ENCODE measurements at regions not wholly inside any gene's neighbourhood (a gene's known extent, or its start where the extent isn't known, plus 50 kb on each side); places are given as distances from the start of the nearest gene placed in this dataset.

DNA sequence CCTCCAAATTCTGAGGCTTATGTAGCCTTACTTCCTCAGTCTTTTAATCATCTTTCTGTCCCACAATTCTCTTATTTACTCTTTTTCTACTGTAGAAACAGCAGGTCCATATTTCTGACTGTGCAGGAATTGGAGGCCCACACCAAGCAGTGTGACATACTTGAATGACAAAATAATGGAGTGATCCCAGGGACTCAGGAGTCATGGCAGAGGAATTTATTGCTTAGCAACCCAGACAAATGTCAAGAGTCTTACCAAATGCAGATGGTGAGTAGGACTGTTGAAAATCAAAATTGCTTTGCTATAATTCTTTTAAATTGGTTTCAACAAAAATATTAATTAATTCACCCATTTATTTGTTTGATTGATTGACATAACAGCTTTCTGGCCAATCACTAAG is 59.9 kb downstream of the HTR1B start:
- no peak for DNase-seq

DNA sequence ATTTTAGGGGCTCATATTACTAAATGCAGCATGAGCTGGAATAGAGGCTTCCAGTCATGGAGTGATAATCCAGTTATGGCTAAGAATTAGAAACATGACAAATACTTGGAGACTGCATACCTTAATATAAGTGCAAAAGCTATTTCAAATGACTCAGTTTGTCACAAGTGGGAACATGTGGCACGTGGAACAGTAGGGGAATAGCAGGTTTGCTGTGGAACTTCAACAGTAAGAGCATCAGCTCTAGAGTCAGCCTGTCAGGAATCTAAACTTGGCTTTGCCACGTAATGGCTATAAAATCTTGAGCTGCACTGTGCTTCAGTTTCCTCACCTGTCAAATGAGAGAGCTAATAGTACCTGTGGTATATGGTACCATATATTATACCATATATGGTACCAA is 62.1 kb downstream of the HTR1B start:
- no peak for DNase-seq

DNA sequence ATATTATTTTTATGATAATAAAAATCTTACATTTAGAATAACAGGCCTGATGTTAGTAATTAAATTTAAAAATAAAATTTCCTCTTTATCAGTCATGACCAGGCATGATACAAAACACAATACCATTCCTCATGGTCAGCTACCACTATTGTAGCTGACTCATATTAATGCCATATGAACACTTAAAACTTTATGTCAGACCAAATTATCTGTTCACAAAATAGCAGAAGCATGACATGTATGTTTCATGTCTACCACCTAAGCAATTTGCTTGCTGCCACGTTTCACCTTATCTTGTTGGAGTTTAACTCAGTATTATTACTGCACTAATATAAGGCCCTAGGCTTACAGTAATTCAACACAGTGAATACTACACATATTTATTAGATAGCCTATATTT is 65.7 kb downstream of the HTR1B start:
- no peak for DNase-seq

DNA sequence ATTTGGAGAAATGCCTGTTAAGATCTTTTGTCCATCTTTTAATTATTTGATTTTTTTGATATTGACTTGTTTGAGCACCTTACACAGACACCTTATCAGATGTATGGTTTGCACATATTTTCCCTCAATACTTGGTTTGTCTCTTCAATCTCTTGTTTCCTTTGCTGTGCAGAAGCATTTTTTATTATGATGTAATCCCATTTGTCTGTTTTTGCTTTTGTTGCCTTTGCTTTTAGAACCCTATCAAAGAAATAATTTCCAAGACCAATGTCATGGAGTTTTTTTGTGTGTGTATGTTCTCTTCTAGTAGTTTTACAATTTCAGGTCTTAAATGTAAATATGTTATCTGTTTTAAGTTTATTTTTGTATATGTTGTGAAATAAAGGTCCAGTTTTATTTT is 73.9 kb downstream of the HTR1B start:
- no peak for DNase-seq

DNA sequence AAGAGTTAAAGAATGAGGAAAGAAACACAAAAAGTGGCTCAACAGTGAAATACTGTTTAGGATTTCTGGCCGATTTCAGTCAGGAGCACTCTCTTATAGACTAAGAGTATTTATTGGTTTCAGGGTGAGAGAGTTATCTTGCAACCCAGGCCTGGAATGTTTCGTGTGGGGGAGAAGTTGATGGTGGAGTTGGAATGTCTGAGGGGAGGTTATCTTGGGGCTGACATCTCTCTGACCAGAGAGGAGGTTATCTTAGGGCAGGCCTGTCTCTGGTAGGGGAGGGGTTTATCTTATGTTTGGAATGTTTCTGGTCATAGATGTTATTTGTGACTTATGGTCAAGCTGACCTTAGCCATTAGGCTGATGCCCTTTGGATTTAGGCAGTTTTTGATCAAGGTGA is 80.3 kb downstream of the HTR1B start:
- no peak for DNase-seq

DNA sequence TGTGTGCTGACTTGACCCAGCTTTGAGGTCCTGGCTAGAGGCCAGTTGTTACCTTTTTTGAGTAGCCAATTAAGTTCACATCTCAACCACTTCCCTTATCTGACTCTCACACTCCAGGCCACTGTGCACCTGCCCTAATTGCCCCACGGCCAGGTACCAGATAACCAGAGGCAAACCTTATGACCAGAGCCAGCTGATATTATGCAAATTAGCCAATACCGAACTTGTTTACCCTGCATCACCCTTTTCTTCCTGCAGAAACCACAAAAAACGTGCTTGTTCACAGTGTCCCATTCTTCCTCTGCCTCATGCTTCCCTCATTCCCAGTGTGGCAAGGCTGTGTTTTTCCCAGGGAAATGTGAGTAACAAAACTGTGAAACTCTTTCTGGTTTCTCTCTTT is 89.3 kb downstream of the HTR1B start:
- no peak for DNase-seq

DNA sequence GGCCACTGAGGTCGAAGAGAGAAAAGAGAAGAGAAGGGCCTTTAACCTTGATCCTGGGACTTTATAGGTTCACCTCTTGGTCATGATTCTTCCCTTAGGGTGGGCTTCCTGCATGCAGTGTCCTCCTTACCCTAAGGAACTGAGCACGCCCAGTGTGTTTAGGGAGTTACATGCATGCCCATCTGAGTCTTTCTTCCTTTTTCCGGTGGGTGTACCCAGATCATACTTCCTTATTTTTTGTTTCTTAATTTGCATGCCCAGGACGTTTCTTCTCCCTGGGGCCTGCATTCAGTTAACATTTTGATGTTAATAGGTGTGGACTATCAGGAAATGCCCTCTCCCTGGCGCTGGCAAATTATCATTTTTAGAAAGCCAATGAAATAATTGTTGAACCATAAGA is 91.5 kb downstream of the HTR1B start:
- no peak for DNase-seq

DNA sequence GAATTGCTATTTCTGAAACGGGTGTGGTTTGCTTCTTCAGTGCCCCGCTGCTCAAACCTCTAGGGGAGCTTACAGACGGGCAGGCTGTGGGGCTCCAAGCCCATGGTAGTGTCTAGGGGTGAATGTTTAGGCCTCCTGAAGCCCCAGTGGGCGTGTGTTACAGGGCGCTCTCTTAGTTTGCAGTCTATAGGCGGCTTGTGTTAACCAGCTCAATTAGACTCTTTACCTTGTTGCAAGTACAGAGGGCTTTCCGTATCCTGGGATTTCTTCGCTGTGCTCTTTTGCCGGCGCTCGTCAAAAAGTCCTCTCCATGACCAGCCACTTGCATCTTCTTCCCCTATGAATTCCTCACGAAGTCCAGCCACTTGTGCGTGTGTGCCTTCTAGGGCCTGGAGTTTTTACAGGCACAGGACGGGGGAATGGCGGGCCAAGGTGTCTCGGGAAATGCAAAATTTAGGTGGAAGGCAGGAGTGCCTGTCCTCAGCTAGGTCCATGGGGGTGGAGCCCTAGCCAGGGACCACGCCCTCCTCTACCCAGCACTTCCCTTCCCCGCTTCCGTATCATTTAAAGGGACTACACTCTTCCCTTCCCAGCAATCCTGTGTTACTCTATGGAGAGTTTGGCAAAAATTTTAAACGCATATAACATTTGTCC is 94.5 kb downstream of the HTR1B start:
- no peak for DNase-seq

DNA sequence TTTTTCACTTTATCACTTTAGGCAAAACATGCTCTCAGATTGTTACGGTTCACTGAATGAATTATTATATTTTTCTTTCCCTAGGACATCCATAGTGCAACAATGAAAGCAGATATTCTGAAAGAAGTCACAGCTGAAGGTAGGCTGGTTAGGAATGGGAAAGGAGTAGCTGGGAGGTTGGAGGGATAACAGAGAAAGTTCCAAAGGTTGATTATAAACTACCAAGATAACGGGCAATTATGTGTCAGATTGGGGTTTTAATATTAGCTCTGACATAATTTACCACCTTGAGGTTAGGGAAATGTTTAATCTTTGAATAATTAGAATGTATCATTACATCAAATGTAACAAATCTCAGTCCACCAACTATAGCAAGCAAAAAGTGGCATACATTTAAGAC is 96.5 kb downstream of the HTR1B start:
- no peak for DNase-seq

DNA sequence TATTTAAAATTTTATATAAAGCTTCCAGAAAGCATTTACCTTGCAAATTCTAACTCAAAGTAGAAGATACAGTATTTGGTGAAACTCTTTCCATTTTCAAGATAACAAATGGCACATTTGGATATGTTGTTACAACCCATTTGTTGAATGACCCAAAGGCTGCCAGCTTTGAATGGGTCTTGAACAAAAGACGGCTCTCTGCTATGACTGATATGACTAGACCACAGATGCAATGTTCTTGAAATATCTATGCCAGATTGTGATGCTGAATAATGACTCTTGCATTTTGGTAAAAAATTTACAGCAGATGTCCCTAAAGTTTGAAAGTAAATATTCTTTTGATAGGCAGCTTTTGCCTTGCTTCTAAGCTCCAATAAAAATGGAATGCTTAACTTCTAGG is 99.6 kb downstream of the HTR1B start:
- DNase-seq: no peak

DNA sequence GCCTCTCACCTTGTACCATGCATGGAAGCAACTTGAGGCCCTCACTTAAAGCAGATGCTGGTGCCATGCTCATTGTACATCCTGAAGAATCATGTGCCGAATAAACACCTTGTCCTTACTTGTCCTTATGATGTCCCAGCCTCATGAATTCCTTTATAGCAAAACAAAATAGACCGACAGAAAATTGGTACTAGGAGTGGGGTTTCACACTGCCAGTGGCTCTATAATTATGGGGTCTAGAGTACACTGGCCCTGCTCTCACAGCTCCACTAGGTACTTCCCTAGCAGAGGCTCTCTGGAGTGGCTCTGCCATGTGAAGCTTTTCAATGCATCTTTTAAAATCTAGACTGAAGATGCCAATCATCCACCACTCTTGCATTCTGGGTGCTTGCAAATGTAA is 101.2 kb downstream of the HTR1B start:
- no peak for DNase-seq

DNA sequence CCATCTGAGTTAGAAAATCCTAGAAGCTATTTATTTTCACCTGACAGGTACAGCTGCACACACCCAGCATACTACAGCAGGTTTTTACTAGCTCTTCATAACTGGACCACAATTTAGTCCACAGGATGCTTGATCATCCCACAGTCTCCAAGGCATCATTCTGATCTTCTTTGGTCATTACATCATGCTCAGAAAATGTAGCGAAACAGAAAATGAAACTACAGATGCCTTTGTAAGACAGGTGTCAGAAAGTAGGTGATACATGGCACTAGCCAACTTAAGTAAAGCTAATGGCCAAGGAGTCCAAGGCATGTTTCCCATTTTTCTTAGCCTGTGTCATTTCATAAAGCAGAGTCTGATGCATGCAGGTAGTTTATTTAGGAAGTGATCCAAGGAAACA is 102.3 kb downstream of the HTR1B start:
- no peak for DNase-seq

DNA sequence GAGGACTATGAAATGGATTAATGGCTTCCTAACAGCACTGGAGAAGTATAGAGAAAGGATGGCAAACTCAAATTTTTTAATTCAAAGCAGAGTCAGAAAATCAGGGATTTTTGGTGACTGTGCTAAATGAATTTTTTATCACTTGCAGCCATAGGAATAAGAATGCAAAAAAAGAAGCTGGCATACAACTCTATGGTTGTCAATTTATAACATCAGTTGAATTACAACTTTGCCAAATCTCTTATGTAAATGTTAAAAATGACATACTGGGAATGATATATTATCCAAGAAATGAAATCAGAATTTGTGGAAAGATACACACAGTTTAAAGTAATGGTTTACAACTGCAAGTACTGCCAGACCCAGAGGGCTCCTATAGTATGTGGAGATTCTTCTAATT is 106.5 kb downstream of the HTR1B start:
- no peak for DNase-seq

DNA sequence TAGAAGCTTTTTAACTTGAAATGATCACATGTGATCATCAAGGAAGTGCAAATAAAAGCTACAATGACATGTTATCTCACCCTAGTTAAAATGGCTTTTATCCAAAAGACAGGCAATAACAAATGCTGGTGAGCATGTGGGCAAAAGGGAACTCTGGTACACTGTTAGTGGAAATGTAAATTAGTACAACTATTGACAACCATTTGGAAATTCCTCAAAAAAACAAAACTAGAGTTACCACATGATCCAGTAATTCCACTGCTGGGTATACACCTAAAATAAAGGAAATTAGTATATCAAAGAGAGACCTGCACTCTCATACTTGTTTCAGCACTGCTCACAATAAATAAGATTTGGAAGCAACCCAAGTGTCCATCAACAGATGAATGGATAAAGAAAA is 108.7 kb downstream of the HTR1B start:
- no peak for DNase-seq

DNA sequence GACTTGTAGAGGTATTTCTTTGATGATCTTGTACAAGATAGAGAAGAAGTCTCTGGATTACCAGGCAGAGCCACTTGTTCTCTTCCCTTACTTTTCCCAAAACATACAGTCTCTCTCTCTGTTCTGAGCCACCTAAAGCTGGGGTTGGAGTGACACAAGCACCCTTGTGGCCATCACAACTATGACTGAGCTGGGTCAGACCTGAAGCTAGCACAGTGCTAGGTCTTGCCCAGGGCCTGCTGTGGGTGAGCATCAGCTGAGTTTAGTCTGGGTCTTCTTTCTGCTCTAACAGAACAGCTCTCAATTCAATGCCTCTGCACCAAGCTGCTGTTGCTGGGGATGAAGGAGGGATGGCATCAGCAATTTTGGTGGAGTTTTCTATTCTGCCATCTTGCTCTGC is 110.2 kb downstream of the HTR1B start:
- DNase-seq: no peak

DNA sequence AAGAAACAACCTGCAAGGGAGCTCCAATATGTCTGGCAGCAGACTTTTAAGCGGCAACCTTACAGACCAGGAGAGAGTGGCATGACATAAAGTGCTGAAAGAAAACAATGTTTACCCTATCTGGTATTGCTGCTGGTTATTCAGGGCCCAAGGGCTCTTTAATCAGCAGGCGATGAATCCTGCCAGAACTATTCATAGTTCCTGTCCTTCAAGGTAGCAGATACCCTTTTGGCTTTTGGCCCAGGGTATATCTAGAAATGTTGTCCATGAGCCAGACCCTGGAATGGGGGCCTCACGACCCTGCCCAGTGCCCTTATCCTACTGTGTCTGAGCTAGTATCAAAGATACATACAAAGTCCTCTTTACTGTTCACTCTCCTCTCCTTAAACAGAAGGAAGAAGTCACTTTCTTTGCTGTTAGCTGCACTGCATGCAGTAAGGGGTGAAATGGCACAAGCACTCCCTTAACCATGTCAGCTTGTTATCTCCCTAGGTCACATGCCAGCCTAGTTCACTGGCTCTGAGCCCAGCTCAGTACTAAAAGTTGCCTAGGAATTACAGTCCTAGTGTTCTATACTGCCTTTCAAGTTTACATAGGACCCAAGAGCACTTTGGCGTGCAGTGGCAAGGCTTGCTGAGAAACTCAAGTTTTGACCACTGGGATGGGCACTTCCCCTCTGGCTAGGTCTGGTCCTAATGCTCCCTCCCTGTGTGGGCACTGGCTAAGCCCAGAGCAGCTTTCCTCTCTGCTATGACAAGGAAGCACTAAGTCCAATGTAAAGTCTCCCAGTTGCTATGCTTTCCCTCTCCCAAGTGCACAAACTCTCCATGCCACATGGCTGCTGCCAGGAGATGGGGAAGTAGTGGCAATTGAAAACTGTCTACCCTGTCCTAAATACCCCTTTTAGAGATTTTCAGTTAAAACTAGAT is 122.0 kb downstream of the HTR1B start:
- no peak for DNase-seq

DNA sequence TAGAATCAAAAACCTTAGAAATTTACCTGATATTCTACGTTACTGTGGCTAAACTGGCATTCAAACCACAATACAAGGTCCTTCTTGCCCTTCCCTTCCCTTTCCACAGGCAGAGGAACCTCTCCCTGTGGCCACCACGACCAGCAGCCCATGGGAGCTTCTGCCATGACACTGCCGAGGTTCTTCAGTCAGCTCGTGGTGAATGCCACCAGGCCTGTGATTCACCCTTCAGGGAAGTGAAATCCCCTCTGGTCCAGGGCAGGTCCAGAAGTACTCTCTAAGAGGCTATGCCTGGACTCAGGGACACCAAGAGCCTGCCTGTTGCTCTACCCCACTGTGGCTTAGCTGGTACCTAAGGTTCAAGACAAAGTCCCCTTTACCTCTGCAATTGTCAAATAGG is 123.0 kb downstream of the HTR1B start:
- DNase-seq: no peak

DNA sequence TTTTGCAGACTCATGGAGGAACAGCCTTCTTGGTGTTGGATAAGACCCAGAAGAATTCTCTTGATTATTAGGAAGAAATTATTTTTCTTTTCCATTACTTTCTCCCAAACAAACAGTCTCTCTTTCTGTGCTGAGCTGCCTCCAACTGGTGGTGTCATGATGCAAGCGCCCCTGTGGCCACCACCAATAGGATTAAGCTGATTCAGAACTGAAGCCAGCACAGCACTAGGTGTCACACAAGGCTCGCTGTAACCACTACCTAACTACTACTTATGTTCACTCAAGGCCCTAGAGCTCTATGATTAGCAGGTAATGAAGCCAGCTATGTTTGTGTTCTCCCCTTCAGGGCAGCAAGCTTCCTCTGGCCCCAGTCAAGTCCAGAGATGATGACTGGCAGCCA is 123.4 kb downstream of the HTR1B start:
- no peak for DNase-seq

DNA sequence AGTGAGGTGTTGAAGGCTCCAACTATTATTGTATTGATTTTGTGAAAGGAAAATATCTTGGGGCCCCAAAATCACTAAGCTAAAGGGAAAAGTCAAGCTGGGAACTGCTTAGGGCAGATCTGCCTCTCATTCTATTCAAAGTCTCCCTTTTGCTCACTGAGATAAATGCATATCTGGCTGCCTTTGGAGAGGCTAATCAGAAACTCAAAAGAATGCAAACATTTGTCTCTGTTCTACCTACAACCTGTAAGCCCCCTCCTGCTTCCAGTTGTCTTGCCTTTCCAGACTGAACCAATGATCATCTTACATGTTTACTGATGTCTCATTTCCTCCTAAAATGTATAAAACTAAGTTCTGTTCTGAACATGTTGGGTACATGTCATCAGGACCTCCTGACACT is 125.9 kb downstream of the HTR1B start:
- DNase-seq: no peak

DNA sequence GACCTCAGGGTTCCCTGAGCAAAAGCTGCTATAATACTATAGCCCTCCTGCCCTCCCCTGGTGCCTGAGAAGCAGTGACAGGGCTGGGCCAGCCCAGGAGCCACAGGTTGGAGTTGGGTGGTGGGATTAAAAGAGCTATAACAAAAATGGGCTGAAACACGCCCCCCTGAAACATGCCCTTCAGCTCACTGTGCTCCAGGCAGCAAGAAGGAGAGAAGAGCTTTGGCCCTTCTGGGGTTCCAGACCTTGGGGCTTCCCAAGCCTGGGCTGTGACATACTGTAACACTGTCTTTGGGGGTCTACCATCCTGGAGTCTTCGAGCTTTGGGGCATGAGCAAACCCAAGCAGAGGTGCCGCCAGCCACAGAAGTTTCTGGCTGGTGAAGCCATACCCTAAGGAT is 129.2 kb downstream of the HTR1B start:
- DNase-seq: no peak

DNA sequence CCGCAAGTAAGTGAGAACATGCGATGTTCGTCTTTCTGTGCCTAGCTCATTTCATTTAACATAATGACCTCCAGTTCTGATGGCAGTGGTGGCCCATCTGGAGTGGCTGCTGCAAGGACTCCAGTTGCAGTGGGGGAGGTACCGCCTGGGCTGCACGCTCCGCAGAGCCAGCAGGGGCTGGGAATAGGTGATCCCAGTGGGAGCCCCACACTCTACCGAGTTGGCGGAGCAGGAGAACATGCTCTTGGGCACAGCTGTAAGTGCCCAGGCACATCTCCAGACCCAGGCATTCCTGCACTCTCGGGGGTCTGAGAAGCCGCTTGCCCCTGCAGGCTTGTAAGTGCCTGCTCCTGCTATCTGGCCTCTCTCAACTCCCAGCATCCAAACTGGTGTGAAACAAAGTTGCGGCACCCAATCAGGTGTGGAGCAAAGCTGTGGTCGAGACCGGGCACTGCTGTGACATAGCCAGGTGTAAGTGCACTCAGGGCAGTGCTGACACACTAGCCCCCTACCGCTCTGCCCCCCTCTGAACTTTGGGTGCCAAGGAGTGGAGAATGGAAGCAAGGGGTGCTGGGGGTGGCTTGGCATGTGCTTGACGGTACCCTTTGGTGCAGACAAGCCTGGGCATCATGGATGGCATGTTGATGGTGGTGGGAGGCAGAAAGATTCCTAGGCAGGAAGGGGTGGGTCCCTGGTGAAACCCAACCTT is 130.2 kb downstream of the HTR1B start:
- no peak for DNase-seq

DNA sequence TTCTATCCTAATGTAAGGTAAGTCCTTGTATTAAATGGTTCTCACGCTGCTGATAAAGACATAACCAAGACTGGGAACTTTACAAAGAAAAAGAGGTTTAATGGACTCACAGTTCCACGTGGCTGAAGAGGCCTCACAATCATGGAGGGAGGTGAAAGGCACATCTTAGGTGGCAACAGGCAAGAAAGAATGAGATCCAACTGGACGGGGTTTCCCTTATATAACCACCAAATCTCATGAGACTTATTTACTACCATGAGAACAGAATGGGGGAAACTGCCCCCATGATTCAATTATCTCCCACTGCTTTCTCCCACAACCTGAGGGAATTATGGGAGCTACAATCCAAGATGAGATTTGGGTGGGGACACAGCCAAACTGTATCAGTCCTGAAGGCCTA is 136.6 kb downstream of the HTR1B start:
- DNase-seq: no peak

DNA sequence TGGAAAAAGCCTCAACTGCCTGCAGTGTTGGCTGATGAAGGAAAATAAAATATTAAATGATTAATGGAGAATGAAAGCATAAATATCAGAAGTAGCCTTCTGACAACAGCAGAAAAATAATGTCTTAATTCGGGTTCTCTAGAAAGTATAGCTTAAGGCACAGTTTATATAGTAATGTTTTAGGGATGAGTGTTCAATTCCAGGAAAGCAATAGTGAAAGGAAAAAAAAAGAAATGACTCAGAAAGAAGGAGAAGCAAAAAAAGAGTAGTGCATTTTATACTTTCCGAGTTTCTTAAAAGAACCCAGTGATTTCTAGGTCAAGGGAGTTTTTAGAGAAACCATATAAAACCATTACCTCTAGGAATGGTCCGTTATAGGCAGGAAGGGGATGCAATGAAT is 137.3 kb downstream of the HTR1B start:
- DNase-seq: no peak

DNA sequence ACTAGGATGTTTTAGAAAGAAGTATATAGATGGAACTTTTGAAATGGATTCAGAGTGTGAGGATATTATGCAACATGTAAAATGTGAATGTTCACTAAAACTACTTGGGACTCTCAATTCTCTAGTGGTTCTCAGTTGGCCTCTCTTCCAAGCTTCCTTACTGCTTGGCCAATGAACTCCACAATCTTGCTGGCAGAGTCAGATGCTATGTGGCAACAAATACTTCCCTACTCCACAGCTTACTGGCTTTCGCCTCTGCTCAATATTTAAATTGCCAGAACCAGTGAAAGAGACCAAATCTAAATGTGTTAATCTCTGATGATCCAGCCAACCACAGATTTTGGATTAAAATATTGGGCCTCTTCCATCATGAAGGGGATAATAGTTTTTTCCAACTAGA is 138.4 kb downstream of the HTR1B start:
- no peak for DNase-seq

Data from NCI-H2171 (cell line).